ENCODE measurements at regions not wholly inside any gene's neighbourhood (a gene's known extent, or its start where the extent isn't known, plus 50 kb on each side); places are given as distances from the start of the nearest gene placed in this dataset.

DNA sequence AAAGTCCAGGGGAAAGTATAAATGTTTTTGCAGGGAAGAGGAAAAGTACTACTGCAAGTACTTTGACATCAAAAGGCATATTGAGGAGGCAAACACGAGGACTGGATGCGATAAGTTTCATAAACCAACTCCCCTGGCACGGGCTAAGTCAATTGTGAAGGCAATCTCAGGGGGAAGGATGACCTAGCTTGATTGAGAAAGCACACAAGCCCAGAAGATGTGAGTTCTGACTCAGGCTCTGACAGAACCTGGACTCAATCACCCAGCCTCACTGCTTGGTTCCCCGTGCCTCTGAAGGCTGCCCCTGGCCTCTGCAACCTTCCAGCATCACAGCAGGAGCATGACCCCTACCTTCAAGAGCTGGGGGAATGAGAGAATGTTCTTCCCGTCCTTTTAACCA, 93.2 kb upstream of the ZNF438 start:
- TF ChIP-seq POLR2A (IDR thresholded peaks at IDR 0.05): no peak
- TF ChIP-seq, protein P1, sequence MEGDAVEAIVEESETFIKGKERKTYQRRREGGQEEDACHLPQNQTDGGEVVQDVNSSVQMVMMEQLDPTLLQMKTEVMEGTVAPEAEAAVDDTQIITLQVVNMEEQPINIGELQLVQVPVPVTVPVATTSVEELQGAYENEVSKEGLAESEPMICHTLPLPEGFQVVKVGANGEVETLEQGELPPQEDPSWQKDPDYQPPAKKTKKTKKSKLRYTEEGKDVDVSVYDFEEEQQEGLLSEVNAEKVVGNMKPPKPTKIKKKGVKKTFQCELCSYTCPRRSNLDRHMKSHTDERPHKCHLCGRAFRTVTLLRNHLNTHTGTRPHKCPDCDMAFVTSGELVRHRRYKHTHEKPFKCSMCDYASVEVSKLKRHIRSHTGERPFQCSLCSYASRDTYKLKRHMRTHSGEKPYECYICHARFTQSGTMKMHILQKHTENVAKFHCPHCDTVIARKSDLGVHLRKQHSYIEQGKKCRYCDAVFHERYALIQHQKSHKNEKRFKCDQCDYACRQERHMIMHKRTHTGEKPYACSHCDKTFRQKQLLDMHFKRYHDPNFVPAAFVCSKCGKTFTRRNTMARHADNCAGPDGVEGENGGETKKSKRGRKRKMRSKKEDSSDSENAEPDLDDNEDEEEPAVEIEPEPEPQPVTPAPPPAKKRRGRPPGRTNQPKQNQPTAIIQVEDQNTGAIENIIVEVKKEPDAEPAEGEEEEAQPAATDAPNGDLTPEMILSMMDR (IDR thresholded peaks at IDR 0.05): no peak
- WGBS, 2 donors: 77 to 82% methylated on average over 5 of the region's 5 CpGs
- no peak overlapping the region for H3K4me3 ChIP-seq (ENCODE audit: low read depth, poor library complexity, severe bottlenecking)
- DNase-seq (ENCODE audit: low spot score in 2 of 2): no peak
- intact Hi-C loops (cut with DNase I; ENCODE audit: low total_unique reads): no loop called here

- intact Hi-C loops (cut with DNase I; ENCODE audit: low total_unique reads): no loop called here
- no peak for DNase-seq (ENCODE audit: low spot score in 2 of 2)
- TF ChIP-seq POLR2A (IDR thresholded peaks at IDR 0.05): no peak
- TF ChIP-seq, protein P1 (IDR thresholded peaks at IDR 0.05): no peak
- H3K4me3 ChIP-seq (ENCODE audit: low read depth, poor library complexity, severe bottlenecking): no peak overlapping the region
These were observed 94.1 kb upstream of the ZNF438 start for GRCh38 chr10:31125789-31126188.

DNA sequence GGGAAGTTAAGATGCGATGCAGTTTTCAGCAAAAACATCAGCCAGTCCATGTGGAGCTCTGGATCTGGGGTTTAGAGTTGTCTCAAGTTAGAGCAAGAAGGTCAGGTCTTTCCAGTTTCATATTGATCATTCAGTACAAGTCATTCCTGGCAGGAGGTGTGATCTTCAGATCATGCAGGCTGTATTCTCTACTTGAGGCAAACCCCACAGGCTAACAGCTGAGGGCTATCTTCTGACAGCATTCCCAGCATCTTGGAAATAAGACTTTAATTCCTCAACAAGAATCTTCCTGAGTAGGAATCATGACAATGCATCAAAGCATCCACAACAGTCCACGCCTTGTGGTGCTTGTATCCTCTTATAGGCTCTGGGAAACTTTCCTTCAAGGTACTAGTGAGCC, 94.9 kb upstream of the ZNF438 start:
- TF ChIP-seq, protein P1 (IDR thresholded peaks at IDR 0.05): no peak
- TF ChIP-seq POLR2A (IDR thresholded peaks at IDR 0.05): no peak
- intact Hi-C loops (cut with DNase I; ENCODE audit: low total_unique reads): no loop called here
- 88 to 97% methylated on average over 2 of the region's 2 CpGs for WGBS, 2 donors
- H3K4me3 ChIP-seq (ENCODE audit: low read depth, poor library complexity, severe bottlenecking): no peak overlapping the region
- no peak for DNase-seq (ENCODE audit: low spot score in 2 of 2)

GRCh38 chr10:31128536-31128935, 96.9 kb upstream of the ZNF438 start:
- intact Hi-C loops (cut with DNase I; ENCODE audit: low total_unique reads): no loop called here
- no peak for DNase-seq (ENCODE audit: low spot score in 2 of 2)
- 94 to 100% methylated on average over 2 of the region's 2 CpGs for WGBS, 2 donors
- TF ChIP-seq POLR2A (IDR thresholded peaks at IDR 0.05): no peak
- TF ChIP-seq, protein P1 (IDR thresholded peaks at IDR 0.05): no peak
- no peak overlapping the region for H3K4me3 ChIP-seq (ENCODE audit: low read depth, poor library complexity, severe bottlenecking)

- H3K4me3 ChIP-seq (ENCODE audit: low read depth, poor library complexity, severe bottlenecking): no peak overlapping the region
- WGBS, 2 donors: 64 to 67% methylated on average over 2 of the region's 2 CpGs
- DNase-seq (ENCODE audit: low spot score in 2 of 2): no peak
- intact Hi-C loops (cut with DNase I; ENCODE audit: low total_unique reads): no loop called here
- TF ChIP-seq, protein P1 (IDR thresholded peaks at IDR 0.05): no peak
- no peak for TF ChIP-seq POLR2A (IDR thresholded peaks at IDR 0.05)
These were observed 97.6 kb upstream of the ZNF438 start for GRCh38 chr10:31129271-31129670.

DNA sequence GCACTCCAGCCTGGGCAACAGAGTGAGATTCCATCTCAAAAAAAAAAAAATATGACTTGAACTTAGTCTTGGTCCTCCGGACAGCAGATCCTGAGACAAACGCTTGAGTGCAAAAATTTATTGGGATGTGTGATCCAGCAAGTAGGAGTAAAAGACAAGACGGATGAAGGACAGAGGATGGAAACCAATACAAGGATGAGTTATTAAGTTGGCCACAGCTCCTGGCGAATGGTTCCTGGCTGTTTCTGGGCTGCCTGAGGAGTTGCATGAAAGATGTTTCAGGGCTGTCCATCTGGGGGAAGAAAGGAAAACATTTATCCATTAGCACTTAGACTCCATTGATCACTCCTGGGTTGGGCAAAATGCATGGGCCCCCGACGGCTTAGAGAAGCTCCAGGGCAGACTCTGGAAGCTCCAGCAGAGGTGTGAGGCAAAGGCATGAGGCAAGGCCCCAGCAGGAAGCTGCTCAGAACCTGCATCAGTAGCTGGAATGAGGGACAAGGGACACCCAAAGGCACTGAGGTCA, 98.3 kb upstream of the ZNF438 start:
- TF ChIP-seq, protein P1 (IDR thresholded peaks at IDR 0.05): no peak
- no peak for TF ChIP-seq POLR2A (IDR thresholded peaks at IDR 0.05)
- no peak for DNase-seq (ENCODE audit: low spot score in 2 of 2)
- 77 to 79% methylated on average over 6 of the region's 6 CpGs for WGBS, 2 donors
- H3K4me3 ChIP-seq (ENCODE audit: low read depth, poor library complexity, severe bottlenecking): no peak overlapping the region
- intact Hi-C loops (cut with DNase I; ENCODE audit: low total_unique reads): no loop called here

Data from lower leg skin (tissue), 4 donors.